NCI-H1092 treated with DMSO at 0.1 percent for 48 hours (cell line): ENCODE measurements at regions not wholly inside any gene's neighbourhood (a gene's known extent, or its start where the extent isn't known, plus 50 kb on each side); places are given as distances from the start of the nearest gene placed in this dataset.
A peak's percentile ranks its signal among the peaks of the same experiment; 100 is the strongest.

ENCODE experiments used
- DNase-seq: peaks from one replicate; lab custom pipeline; 2025; lab: John Stamatoyannopoulos, UW

- no peak for DNase-seq
These were observed 69.1 kb upstream of the NTM start for GRCh38 chr11:131301306-131301705.

DNA sequence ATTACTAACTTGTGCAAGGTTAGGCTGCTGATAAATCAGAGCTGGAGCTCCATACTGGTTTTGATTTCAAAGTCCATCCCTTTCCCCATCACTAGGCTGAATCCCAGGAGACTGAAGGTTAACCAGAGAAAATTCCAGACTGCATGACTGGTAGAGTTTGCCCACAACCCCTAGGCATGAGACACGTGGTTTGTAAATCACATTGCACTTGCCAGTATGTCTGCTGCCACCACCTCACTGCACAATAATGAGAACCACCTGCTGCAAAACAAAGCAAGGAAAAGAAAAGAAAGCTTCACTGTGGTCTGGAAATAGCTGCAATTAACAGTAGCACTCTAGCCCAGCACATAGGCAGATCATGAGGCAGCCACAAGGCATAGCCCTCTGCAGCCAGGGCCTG lies 67.6 kb upstream of the NTM start:
- DNase-seq, result no peak

- no peak for DNase-seq
These were observed 66.8 kb upstream of the NTM start for GRCh38 chr11:131303611-131304119.

DNA sequence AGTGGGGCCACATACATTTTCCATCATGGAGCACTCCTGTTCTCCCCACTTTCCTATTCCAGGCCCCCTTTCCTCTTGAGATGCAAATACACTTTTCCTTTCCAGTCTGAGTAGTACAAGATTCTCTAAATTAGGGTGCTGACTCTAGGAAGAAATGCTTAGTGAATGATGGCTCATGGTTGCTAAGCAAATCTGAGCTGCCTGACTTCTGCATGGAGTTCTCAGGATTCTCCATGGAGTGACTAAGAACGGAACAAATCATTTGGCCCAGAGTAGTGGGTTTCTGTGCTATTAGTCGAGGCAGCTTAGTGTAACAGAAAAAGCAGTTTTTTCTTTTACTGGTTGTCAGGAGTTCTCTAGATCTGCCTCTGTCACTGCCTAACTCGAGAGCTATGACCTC lies 65.4 kb upstream of the NTM start:
- no peak for DNase-seq

DNA sequence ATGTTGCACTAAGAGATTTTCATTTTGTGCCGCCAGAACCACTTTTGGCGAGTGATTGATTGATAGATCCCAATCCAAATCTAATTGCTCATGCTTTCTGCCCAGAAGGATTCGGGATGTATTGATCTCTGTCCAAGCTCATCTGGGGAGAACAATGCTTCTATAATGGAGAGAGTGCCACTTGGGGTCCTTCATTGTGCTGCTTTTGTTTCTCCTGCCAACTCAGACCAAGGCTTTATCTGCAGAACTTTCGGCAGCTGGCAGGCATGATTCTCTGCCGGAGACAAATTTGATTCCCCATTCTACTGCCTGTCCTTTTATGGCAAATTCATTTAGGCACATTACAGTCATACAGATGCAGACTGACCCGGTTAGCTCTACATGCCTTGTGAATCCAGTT lies 62.9 kb upstream of the NTM start:
- DNase-seq, result no peak

GRCh38 chr11:131309776-131310175 lies 60.6 kb upstream of the NTM start:
- DNase-seq, result no peak

DNA sequence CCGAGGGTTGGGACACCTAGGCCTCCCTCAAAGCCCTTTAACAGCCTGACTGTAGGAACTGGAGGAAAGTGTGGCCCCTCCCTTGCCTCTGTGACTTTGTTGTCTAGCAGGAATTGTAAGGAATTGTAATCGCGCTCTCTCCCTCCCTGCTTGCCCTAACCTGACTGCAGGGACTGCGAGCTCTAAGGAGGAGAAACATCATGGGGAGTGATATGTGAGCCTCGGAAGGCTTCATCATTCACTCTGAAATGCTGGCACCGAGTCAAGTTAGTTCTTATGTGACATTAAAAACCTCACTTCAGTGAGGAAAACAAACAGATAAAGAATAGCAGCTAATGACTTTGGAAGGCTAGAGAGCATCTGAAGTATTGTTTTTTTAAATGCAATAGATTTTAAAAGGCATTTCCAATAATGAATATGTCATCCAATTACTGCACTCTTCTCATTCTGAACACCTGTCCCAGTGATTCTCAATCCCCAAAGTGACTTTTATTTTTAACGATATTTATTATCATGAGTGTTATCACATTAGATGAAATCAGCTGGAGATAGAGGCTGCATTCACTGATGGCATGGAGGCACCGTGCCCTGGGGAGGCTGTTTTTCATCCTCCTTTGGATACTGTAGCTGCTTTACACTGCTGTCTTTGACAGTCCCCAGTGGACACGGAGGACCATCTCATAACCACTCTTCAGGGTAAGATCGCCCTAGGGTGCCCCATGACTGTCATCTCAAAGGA lies 58.5 kb upstream of the NTM start:
- DNase-seq, result peak; percentile 47
